Endothelial cell (in vitro differentiated cells): ENCODE measurements at regions not wholly inside any gene's neighbourhood (a gene's known extent, or its start where the extent isn't known, plus 50 kb on each side); places are given as distances from the start of the nearest gene placed in this dataset.

ENCODE experiments used
- DNase-seq: peaks from one replicate; pipeline ENCODE4 v3.0.0; 2021; ENCODE audit warnings: low spot score
- H3K27ac Mint-ChIP-seq: one replicate; pipeline ENCODE4 v1.8.0; 2021; ENCODE audit warnings: mixed read lengths, inconsistent platforms; ENCODE audit not compliant: unreplicated experiment
- H3K27me3 Mint-ChIP-seq: one replicate; pipeline ENCODE4 v1.8.0; 2021; ENCODE audit warnings: mild to moderate bottlenecking, moderate library complexity, mixed read lengths, inconsistent platforms; ENCODE audit not compliant: unreplicated experiment
- H3K36me3 Mint-ChIP-seq: one replicate; pipeline ENCODE4 v1.8.0; 2021; ENCODE audit warnings: mild to moderate bottlenecking, low read depth, mixed read lengths, inconsistent platforms; ENCODE audit not compliant: unreplicated experiment
- H3K4me1 Mint-ChIP-seq: one replicate; pipeline ENCODE4 v1.8.0; 2021; ENCODE audit warnings: mild to moderate bottlenecking, mixed read lengths, inconsistent platforms; ENCODE audit not compliant: unreplicated experiment
- H3K4me3 Mint-ChIP-seq: one replicate; pipeline ENCODE4 v1.8.0; 2021; ENCODE audit warnings: mild to moderate bottlenecking, mixed read lengths, inconsistent platforms; ENCODE audit not compliant: unreplicated experiment
- H3K9me3 Mint-ChIP-seq: one replicate; pipeline ENCODE4 v1.8.0; 2021; ENCODE audit warnings: mixed read lengths, inconsistent platforms; ENCODE audit not compliant: unreplicated experiment
- CTCF ChIP-seq: fragments of 200-600 bp; sonication (generic); IDR thresholded peaks from one replicate; pipeline ENCODE4 v1.5.0; 2021; ENCODE audit warnings: antibody characterized with exemption; ENCODE audit not compliant: unreplicated experiment

GRCh38 chr6:135782546-135782945 lies 69.0 kb upstream of the PDE7B start:
- no peaks in the 10 kb centered on the region for H3K36me3 Mint-ChIP-seq
- H3K27ac Mint-ChIP-seq = no peak overlapping the region
- no peak overlapping the region for H3K4me3 Mint-ChIP-seq
- no peaks in the 10 kb centered on the region for H3K4me1 Mint-ChIP-seq
- H3K27me3 Mint-ChIP-seq = peaks cover 1% of the 10 kb centered on the region
- no peak for DNase-seq
- TF ChIP-seq CTCF = no peak
- no peaks in the 10 kb centered on the region for H3K9me3 Mint-ChIP-seq

GRCh38 chr6:135784507-135784906 lies 67.0 kb upstream of the PDE7B start:
- Mint-ChIP-seq H3K36me3 (no peaks in the 10 kb centered on the region), H3K4me1 (no peaks in the 10 kb centered on the region), H3K27ac (no peak overlapping the region), H3K27me3 (peaks cover 1% of the 10 kb centered on the region), H3K4me3 (no peak overlapping the region), H3K9me3 (no peaks in the 10 kb centered on the region)
- no peak for TF ChIP-seq CTCF
- no peak for DNase-seq

GRCh38 chr6:135789375-135790050 lies 62.0 kb upstream of the PDE7B start:
- no peaks in the 10 kb centered on the region for H3K9me3 Mint-ChIP-seq
- TF ChIP-seq CTCF = no peak
- H3K4me1 Mint-ChIP-seq = no peaks in the 10 kb centered on the region

GRCh38 chr6:135791441-135791840 lies 60.1 kb upstream of the PDE7B start:
- Mint-ChIP-seq H3K4me3 (no peak overlapping the region), H3K4me1 (no peaks in the 10 kb centered on the region), H3K27ac (no peak overlapping the region), H3K27me3 (no peaks in the 10 kb centered on the region), H3K9me3 (no peaks in the 10 kb centered on the region), H3K36me3 (no peaks in the 10 kb centered on the region)
- DNase-seq = no peak
- no peak for TF ChIP-seq CTCF

More at GRCh38 chr6:135789375-135790050, 62.0 kb upstream of the PDE7B start:
- Mint-ChIP-seq H3K36me3 (no peaks in the 10 kb centered on the region), H3K27me3 (no peaks in the 10 kb centered on the region), H3K27ac (no peak overlapping the region), H3K4me3 (no peak overlapping the region)
- no peak for DNase-seq

- H3K27ac Mint-ChIP-seq = no peak overlapping the region
- no peaks in the 10 kb centered on the region for H3K4me1 Mint-ChIP-seq
- no peaks in the 10 kb centered on the region for H3K36me3 Mint-ChIP-seq
- H3K9me3 Mint-ChIP-seq = no peaks in the 10 kb centered on the region
- no peak overlapping the region for H3K4me3 Mint-ChIP-seq
- no peaks in the 10 kb centered on the region for H3K27me3 Mint-ChIP-seq
- TF ChIP-seq CTCF = no peak
- DNase-seq = no peak
Measured at GRCh38 chr6:135796643-135797305, 54.7 kb upstream of the PDE7B start.
